HEK293 (cell line): ENCODE measurements at regions not wholly inside any gene's neighbourhood (a gene's known extent, or its start where the extent isn't known, plus 50 kb on each side); places are given as distances from the start of the nearest gene placed in this dataset.

ENCODE experiments used
- CTCF ChIP-seq: fragments of 450-650 bp; formaldehyde crosslinking; IDR thresholded peaks from 2 replicates; pipeline ENCODE4 v1.5.1; 2016; ENCODE audit warnings: missing biosample characterization, missing genetic modification characterization
- GFI1B ChIP-seq: fragments of 450-650 bp; formaldehyde crosslinking; IDR thresholded peaks from 2 replicates; pipeline ENCODE4 v1.5.1; 2016; ENCODE audit warnings: missing biosample characterization, missing genetic modification characterization
- REST ChIP-seq: fragments of 450-650 bp; formaldehyde crosslinking; IDR thresholded peaks from 2 replicates; pipeline ENCODE4 v1.5.1; 2016; ENCODE audit warnings: missing biosample characterization, missing genetic modification characterization
- ZNF148 ChIP-seq: fragments of 450-650 bp; formaldehyde crosslinking; IDR thresholded peaks from 2 replicates; pipeline ENCODE4 v1.5.0; 2017; ENCODE audit warnings: missing biosample characterization, missing genetic modification characterization, borderline replicate concordance
- ZNF23 ChIP-seq: fragments of 450-650 bp; formaldehyde crosslinking; IDR thresholded peaks from 2 replicates; pipeline ENCODE4 v1.5.1; 2016; ENCODE audit warnings: missing biosample characterization, missing genetic modification characterization, borderline replicate concordance
- ZNF366 ChIP-seq: fragments of 450-650 bp; formaldehyde crosslinking; conservative IDR thresholded peaks from 2 replicates; pipeline ENCODE4 v1.5.1; 2016; ENCODE audit warnings: missing biosample characterization, missing genetic modification characterization

GRCh38 chr11:70699294-70700221 lies 301.2 kb downstream of the CTTN start:
- TF ChIP-seq CTCF (tag by site-specific recombination) (no peak), ZNF23 (tag by site-specific recombination) (no peak), GFI1B (no peak), ZNF366 (tag by site-specific recombination) (no peak), ZNF148 (tag by site-specific recombination) (no peak), REST (tag by site-specific recombination) (no peak)
